ENCODE measurements at regions not wholly inside any gene's neighbourhood (a gene's known extent, or its start where the extent isn't known, plus 50 kb on each side); places are given as distances from the start of the nearest gene placed in this dataset.

GRCh38 chr21:24628046-24628445 lies 979.2 kb downstream of the MRPL39 start:
- TF ChIP-seq CTCF (conservative IDR thresholded peaks at IDR 0.05; ENCODE audit: low read depth, low read length): no peak
- no peak for DNase-seq (ENCODE audit: low read depth)
- H3K4me3 ChIP-seq (ENCODE audit: low read length): no peak overlapping the region

GRCh38 chr21:24617819-24618218 lies 989.5 kb downstream of the MRPL39 start:
- no peak for TF ChIP-seq CTCF (conservative IDR thresholded peaks at IDR 0.05; ENCODE audit: low read depth, low read length)
- no peak overlapping the region for H3K4me3 ChIP-seq (ENCODE audit: low read length)
- DNase-seq (ENCODE audit: low read depth): no peak

- TF ChIP-seq CTCF (conservative IDR thresholded peaks at IDR 0.05; ENCODE audit: low read depth, low read length): no peak
- H3K4me3 ChIP-seq (ENCODE audit: low read length): no peak overlapping the region
These were observed 1013.2 kb downstream of the MRPL39 start for GRCh38 chr21:24594082-24594481.

GRCh38 chr21:24590261-24590660 lies 1017.0 kb downstream of the MRPL39 start:
- DNase-seq (ENCODE audit: low read depth): no peak
- no peak overlapping the region for H3K4me3 ChIP-seq (ENCODE audit: low read length)
- no peak for TF ChIP-seq CTCF (conservative IDR thresholded peaks at IDR 0.05; ENCODE audit: low read depth, low read length)

More at GRCh38 chr21:24594082-24594481, 1013.2 kb downstream of the MRPL39 start:
- DNase-seq (ENCODE audit: low read depth): no peak

- H3K4me3 ChIP-seq (ENCODE audit: low read length): no peak overlapping the region
- TF ChIP-seq CTCF (conservative IDR thresholded peaks at IDR 0.05; ENCODE audit: low read depth, low read length): no peak
- DNase-seq (ENCODE audit: low read depth): no peak
These were observed 1023.8 kb downstream of the MRPL39 start for GRCh38 chr21:24583473-24583872.

GRCh38 chr21:24577301-24577700 lies 1030.0 kb downstream of the MRPL39 start:
- no peak for TF ChIP-seq CTCF (conservative IDR thresholded peaks at IDR 0.05; ENCODE audit: low read depth, low read length)
- no peak for DNase-seq (ENCODE audit: low read depth)
- H3K4me3 ChIP-seq (ENCODE audit: low read length): no peak overlapping the region

GRCh38 chr21:24561291-24561690 lies 1046.0 kb downstream of the MRPL39 start:
- no peak overlapping the region for H3K4me3 ChIP-seq (ENCODE audit: low read length)
- DNase-seq (ENCODE audit: low read depth): no peak
- no peak for TF ChIP-seq CTCF (conservative IDR thresholded peaks at IDR 0.05; ENCODE audit: low read depth, low read length)

All from retinal pigment epithelial cell (primary cell).